ENCODE measurements at regions not wholly inside any gene's neighbourhood (a gene's known extent, or its start where the extent isn't known, plus 50 kb on each side); places are given as distances from the start of the nearest gene placed in this dataset.
A peak's percentile ranks its signal among the peaks of the same experiment; 100 is the strongest.
"Not testable (repeated sequence)": the region's sequence is repeated elsewhere in the genome, so short reads cannot be mapped to it uniquely, and the experiment has no call there.

DNA sequence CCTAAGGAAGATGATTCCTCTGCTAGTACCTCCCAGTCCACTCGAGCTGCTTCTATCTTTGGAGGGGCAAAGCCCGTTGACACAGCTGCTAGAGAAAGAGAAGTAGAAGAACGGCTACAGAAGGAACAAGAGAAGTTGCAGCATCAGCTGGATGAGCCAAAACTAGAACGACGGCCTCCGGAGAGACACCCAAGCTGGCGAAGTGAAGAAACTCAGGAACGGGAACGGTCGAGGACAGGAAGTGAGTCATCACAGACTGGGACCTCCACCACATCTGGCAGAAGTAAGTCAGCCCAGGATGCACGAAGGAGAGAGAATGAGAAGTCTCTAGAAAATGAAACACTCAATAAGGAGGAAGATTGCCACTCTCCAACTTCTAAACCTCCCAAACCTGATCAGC, 154.9 kb downstream of the HSD17B3 start:
- H3K36me3 ChIP-seq (ENCODE audit: control insufficient read depth in 1 of 2, insufficient read depth in 2 of 2, low read length in 2 of 2); H3K4me3 ChIP-seq (ENCODE audit: low read depth in 1 of 2, low read length in 2 of 2); H3K27ac ChIP-seq (ENCODE audit: low read depth, low read length); H3K9ac ChIP-seq (ENCODE audit: low read depth in 1 of 2, low read length in 2 of 2); H3K27me3 ChIP-seq (ENCODE audit: control insufficient read depth in 1 of 2, insufficient read depth in 2 of 2, low read length in 2 of 2); H3K9me3 ChIP-seq (ENCODE audit: control insufficient read depth in 1 of 2, low read length in 2 of 2): not testable (repeated sequence)
- H3K4me1 ChIP-seq (ENCODE audit: control insufficient read depth in 1 of 2, insufficient read depth in 2 of 2, low read length in 2 of 2): peaks cover 14 to 17% of the 10 kb centered on the region in 2 donors

DNA sequence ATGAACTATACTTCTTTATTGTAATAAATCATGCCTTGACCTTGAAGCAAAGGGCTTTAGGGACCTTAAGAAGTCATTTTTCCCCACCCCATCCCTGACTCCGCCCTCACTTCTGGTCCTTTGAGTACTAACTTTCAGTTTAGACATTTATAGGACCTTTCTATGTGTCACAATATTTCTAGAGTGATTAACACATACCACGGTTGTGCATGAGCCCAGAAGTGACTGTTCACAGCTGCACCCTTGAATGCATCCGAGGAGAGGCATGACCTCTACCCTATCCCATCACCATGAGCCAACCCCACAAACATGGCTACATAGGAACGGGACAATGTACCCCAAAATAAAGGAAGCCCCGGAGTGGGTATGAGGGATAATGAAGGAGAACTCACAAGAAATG, 160.3 kb downstream of the HSD17B3 start:
- no peaks in the 10 kb centered on the region for H3K36me3 ChIP-seq (ENCODE audit: control insufficient read depth in 1 of 2, insufficient read depth in 2 of 2, low read length in 2 of 2)
- no peak overlapping the region for H3K27ac ChIP-seq (ENCODE audit: low read depth, low read length)
- no peaks in the 10 kb centered on the region for H3K9me3 ChIP-seq (ENCODE audit: control insufficient read depth in 1 of 2, low read length in 2 of 2)
- H3K4me1 ChIP-seq (ENCODE audit: control insufficient read depth in 1 of 2, insufficient read depth in 2 of 2, low read length in 2 of 2): peaks cover 6 to 19% of the 10 kb centered on the region in 2 donors
- H3K4me3 ChIP-seq (ENCODE audit: low read depth in 1 of 2, low read length in 2 of 2): no peak overlapping the region
- H3K27me3 ChIP-seq (ENCODE audit: control insufficient read depth in 1 of 2, insufficient read depth in 2 of 2, low read length in 2 of 2): no peaks in the 10 kb centered on the region
- H3K9ac ChIP-seq (ENCODE audit: low read depth in 1 of 2, low read length in 2 of 2): no peak overlapping the region

DNA sequence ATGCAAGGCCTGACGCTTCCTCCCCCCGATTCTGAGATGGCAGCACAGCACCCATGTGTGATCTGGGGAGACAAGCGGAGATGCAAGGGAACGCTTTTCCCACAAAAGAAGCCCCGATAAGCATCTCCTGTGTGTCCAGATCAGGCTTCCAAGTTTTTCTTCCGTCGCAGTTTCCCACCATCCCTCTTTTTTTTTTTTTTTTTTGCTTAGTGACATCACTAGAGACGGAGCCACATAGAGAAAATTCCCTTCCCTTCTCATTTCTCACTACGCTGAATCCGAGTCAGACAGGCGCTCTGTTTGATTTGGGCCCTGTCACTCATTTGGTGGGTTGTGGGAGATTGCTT, 160.9 kb downstream of the HSD17B3 start:
- Histone ChIP-seq H3K27ac (ENCODE audit: low read depth, low read length) (no peak overlapping the region), H3K27me3 (ENCODE audit: control insufficient read depth in 1 of 2, insufficient read depth in 2 of 2, low read length in 2 of 2) (no peaks in the 10 kb centered on the region), H3K9ac (ENCODE audit: low read depth in 1 of 2, low read length in 2 of 2) (no peak overlapping the region), H3K36me3 (ENCODE audit: control insufficient read depth in 1 of 2, insufficient read depth in 2 of 2, low read length in 2 of 2) (no peaks in the 10 kb centered on the region), H3K4me3 (ENCODE audit: low read depth in 1 of 2, low read length in 2 of 2) (no peak overlapping the region), H3K9me3 (ENCODE audit: control insufficient read depth in 1 of 2, low read length in 2 of 2) (no peaks in the 10 kb centered on the region), H3K4me1 (ENCODE audit: control insufficient read depth in 1 of 2, insufficient read depth in 2 of 2, low read length in 2 of 2) (peaks cover 7 to 21% of the 10 kb centered on the region in 2 donors)

DNA sequence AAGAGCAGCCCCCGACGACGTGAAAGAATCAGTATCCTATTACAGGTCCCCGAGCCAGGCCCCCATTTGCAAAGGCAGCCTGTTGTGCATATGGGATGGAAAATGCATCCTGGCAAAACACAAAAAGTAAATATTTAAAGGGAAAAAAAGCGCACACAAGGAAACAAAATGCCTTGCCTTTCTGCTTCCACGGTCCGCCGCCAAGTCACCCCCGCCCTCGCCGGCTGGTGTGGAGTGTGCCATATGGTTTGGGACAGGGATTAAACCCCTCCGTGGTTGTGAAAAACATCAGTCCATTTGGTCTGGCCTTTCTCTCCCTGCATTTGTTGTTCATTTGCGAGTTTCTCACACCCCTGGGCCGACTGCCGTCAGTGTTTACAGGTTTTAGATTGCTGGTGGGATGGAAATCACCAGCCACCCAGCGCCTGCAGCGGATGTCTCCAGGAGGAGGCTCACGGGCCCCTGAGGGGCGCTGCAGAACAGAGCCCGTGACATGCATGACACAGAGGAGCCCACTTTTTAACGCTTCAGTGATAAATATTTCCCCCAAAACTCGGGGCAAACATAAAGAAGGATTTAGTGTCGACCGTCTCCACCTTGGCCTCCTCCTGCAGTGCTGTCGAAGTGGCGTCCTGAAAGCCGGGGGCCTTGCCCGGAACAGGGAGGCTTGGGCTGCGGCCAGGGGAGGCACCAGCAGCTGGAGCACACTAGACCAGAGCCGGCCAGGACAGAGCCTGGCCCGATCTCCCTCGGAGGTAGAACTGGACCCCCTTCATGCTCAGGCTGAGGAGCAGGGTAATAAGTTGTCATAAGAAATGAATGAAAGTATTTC, 161.5 kb downstream of the HSD17B3 start:
- Histone ChIP-seq H3K9me3 (ENCODE audit: control insufficient read depth in 1 of 2, low read length in 2 of 2) (no peaks in the 10 kb centered on the region), H3K36me3 (ENCODE audit: control insufficient read depth in 1 of 2, insufficient read depth in 2 of 2, low read length in 2 of 2) (no peaks in the 10 kb centered on the region), H3K4me1 (ENCODE audit: control insufficient read depth in 1 of 2, insufficient read depth in 2 of 2, low read length in 2 of 2) (peaks cover 11 to 25% of the 10 kb centered on the region in 2 donors), H3K9ac (ENCODE audit: low read depth in 1 of 2, low read length in 2 of 2) (no peak overlapping the region), H3K4me3 (ENCODE audit: low read depth in 1 of 2, low read length in 2 of 2) (no peak overlapping the region), H3K27ac (ENCODE audit: low read depth, low read length) (no peak overlapping the region), H3K27me3 (ENCODE audit: control insufficient read depth in 1 of 2, insufficient read depth in 2 of 2, low read length in 2 of 2) (no peaks in the 10 kb centered on the region)

DNA sequence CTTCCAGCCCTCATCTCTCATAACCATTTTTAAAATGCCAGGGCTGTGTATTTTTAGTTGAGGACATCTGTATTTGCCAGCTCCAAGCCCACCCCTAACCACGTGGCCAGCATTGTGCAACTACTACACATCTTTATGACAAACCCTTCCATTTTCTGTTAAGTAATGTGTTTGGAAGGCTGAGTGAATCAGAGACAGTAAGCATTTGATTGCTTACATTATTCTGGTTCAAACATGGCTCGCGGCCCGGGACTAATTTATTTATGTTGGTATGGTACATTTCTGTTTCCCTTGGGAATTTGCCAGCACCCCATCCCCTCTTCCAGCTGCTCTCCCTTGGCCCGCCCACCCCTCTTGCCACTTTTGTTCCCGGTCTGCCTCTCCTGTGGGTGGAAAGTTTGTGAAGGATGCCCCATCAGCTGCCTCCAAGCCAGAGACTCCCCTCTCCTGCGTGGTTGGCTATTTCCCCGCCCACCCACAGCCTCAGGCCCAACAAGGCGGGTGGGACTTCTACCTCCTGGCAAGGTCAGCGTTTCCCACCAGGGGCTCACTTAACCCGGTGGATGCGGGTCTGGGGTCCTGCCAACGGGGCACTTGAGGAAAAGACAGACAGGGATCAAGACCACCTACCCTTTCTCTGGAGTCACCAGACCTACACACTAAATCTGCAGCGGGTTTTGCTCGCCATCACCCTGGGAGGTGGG, 162.2 kb downstream of the HSD17B3 start:
- H3K36me3 ChIP-seq (ENCODE audit: control insufficient read depth in 1 of 2, insufficient read depth in 2 of 2, low read length in 2 of 2): no peaks in the 10 kb centered on the region
- H3K27ac ChIP-seq (ENCODE audit: low read depth, low read length): peak overlapping the region; percentile 32
- H3K9me3 ChIP-seq (ENCODE audit: control insufficient read depth in 1 of 2, low read length in 2 of 2): no peaks in the 10 kb centered on the region
- no peaks in the 10 kb centered on the region for H3K27me3 ChIP-seq (ENCODE audit: control insufficient read depth in 1 of 2, insufficient read depth in 2 of 2, low read length in 2 of 2)
- no peak overlapping the region for H3K9ac ChIP-seq (ENCODE audit: low read depth in 1 of 2, low read length in 2 of 2)
- H3K4me3 ChIP-seq (ENCODE audit: low read depth in 1 of 2, low read length in 2 of 2): no peak overlapping the region
- peaks cover 13 to 25% of the 10 kb centered on the region in 2 donors for H3K4me1 ChIP-seq (ENCODE audit: control insufficient read depth in 1 of 2, insufficient read depth in 2 of 2, low read length in 2 of 2)

DNA sequence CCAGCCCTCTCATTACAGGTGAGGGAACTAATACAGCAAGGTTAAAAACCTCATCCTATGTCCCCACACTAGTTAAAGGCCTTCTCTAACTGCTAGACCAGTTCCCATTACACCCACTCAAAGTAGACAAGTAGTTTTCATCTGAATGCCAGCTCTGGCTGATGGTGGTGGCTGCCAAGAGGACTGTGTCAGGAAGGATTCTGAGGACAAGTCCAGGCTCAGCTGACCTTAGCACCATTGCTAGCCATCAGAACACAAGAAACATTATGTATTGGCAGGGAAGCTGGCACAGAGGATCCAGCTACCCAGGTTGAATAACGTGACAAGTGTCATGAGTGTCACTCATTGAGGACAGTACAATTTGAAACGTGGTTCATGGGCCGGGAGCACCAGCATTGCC, 163.4 kb downstream of the HSD17B3 start:
- Histone ChIP-seq H3K36me3 (ENCODE audit: control insufficient read depth in 1 of 2, insufficient read depth in 2 of 2, low read length in 2 of 2) (no peaks in the 10 kb centered on the region), H3K9me3 (ENCODE audit: control insufficient read depth in 1 of 2, low read length in 2 of 2) (no peaks in the 10 kb centered on the region), H3K4me1 (ENCODE audit: control insufficient read depth in 1 of 2, insufficient read depth in 2 of 2, low read length in 2 of 2) (peaks cover 13 to 25% of the 10 kb centered on the region in 2 donors), H3K9ac (ENCODE audit: low read depth in 1 of 2, low read length in 2 of 2) (no peak overlapping the region), H3K27me3 (ENCODE audit: control insufficient read depth in 1 of 2, insufficient read depth in 2 of 2, low read length in 2 of 2) (no peaks in the 10 kb centered on the region), H3K4me3 (ENCODE audit: low read depth in 1 of 2, low read length in 2 of 2) (no peak overlapping the region), H3K27ac (ENCODE audit: low read depth, low read length) (peak overlapping the region; percentile 57)

DNA sequence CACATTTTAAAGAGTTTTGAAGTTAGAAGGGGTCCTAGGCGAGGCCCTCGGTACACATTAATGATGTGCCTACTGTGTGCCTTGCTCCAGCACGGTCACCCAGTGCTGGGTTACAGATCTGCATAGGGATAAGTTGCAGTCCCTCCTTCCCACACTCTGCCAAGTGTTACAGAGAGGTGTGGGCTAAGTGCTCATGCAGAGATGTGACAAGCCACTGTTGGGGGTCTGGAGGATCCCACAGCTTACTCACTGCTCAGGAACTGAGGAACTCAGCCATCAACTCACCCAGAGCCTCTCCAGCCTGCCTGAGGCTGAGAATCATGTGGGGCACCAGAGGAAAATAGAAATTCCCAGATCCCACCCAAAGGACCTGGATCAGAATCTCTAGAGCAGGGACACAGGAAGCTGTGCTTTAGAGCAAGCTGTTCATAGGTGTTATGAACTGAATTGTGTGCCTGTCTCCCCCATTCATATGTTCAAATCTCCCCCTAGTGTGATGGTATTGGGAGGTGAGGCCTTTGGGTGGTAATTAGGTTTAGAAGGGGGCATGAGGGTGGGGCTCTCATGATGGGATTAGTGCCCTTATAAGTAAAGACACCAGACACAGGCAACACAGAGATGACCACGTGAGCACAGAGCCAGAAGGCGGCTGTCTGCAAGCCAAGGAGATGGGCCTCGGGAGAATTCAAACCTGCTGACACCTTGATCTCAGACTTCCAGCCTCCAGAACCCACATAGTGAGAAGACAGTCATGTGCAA, 164.1 kb downstream of the HSD17B3 start:
- no peaks in the 10 kb centered on the region for H3K36me3 ChIP-seq (ENCODE audit: control insufficient read depth in 1 of 2, insufficient read depth in 2 of 2, low read length in 2 of 2)
- H3K27ac ChIP-seq (ENCODE audit: low read depth, low read length): peak overlapping the region; percentile 57
- H3K4me1 ChIP-seq (ENCODE audit: control insufficient read depth in 1 of 2, insufficient read depth in 2 of 2, low read length in 2 of 2): peaks cover 13 to 25% of the 10 kb centered on the region in 2 donors
- H3K27me3 ChIP-seq (ENCODE audit: control insufficient read depth in 1 of 2, insufficient read depth in 2 of 2, low read length in 2 of 2): no peaks in the 10 kb centered on the region
- H3K9ac ChIP-seq (ENCODE audit: low read depth in 1 of 2, low read length in 2 of 2): peak overlapping the region; percentile 16 to 60
- peak overlapping the region; percentile 37 to 57 for H3K4me3 ChIP-seq (ENCODE audit: low read depth in 1 of 2, low read length in 2 of 2)
- H3K9me3 ChIP-seq (ENCODE audit: control insufficient read depth in 1 of 2, low read length in 2 of 2): no peaks in the 10 kb centered on the region

DNA sequence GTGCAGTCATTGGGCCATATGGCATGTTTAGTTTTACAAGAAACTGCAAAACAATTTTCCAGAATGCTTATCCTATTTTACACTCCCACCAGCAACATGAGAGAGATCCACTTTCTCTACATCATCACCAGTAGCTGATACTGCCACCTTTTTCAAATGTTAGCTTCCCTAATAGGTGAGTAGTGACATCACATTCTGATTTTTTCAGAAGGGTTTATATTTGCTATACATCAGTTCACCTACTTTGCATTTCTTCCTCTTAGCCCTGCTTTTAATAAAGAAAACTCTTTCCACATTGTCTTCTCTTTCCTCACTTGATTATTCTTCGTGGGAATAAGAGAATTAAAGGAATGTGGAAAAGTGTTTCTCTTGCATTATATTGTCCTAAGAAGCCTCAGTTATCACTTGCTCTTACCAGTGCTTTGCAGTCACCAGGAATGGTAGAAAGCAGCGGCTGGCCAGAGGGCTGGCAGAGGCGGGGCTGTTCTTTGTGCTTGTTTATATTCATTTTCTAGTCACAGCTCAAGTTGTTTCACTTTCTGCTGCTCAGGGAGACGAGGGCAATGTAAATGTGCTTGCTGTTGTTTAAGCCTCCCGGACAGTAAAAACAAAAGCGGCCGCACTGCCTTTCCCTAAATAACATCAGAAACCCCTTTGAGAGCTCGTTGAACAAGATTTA, 164.8 kb downstream of the HSD17B3 start:
- Histone ChIP-seq H3K27ac (ENCODE audit: low read depth, low read length) (peak overlapping the region; percentile 57), H3K4me3 (ENCODE audit: low read depth in 1 of 2, low read length in 2 of 2) (peak overlapping the region; percentile 37 to 57), H3K9ac (ENCODE audit: low read depth in 1 of 2, low read length in 2 of 2) (peak overlapping the region; percentile 16 to 60), H3K9me3 (ENCODE audit: control insufficient read depth in 1 of 2, low read length in 2 of 2) (no peaks in the 10 kb centered on the region), H3K4me1 (ENCODE audit: control insufficient read depth in 1 of 2, insufficient read depth in 2 of 2, low read length in 2 of 2) (peaks cover 13 to 25% of the 10 kb centered on the region in 2 donors), H3K36me3 (ENCODE audit: control insufficient read depth in 1 of 2, insufficient read depth in 2 of 2, low read length in 2 of 2) (no peaks in the 10 kb centered on the region), H3K27me3 (ENCODE audit: control insufficient read depth in 1 of 2, insufficient read depth in 2 of 2, low read length in 2 of 2) (no peaks in the 10 kb centered on the region)

DNA sequence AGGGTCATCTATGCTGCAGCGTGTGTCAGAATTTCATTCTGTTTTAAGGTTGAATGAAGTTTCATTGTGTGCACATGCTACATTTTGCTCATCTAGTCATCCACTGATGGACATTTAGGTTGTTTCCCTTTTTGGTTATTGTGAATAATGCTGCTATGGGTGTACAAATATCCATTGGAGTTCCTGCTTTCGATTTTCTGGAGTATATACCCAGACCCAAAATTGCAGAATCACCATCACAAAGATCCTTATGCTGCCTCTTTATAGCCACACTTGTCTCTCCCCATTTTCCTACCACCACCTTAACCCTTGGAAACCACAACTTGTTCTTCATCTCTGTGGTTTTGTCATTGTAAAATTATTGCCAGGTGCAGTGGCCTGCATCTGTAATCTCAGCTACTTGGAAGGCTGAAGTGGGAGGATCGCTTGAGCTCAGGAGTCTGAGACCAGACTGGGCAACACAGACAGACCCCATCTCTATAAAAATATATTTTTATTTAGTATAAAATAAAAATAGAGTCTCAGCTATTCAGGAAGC, 166.2 kb downstream of the HSD17B3 start:
- no peaks in the 10 kb centered on the region for H3K9me3 ChIP-seq (ENCODE audit: control insufficient read depth in 1 of 2, low read length in 2 of 2)
- no peak overlapping the region for H3K4me3 ChIP-seq (ENCODE audit: low read depth in 1 of 2, low read length in 2 of 2)
- no peak overlapping the region for H3K9ac ChIP-seq (ENCODE audit: low read depth in 1 of 2, low read length in 2 of 2)
- H3K4me1 ChIP-seq (ENCODE audit: control insufficient read depth in 1 of 2, insufficient read depth in 2 of 2, low read length in 2 of 2): peaks cover 13 to 25% of the 10 kb centered on the region in 2 donors
- peaks cover 0 to 2% of the 10 kb centered on the region in 2 donors for H3K27me3 ChIP-seq (ENCODE audit: control insufficient read depth in 1 of 2, insufficient read depth in 2 of 2, low read length in 2 of 2)
- H3K27ac ChIP-seq (ENCODE audit: low read depth, low read length): no peak overlapping the region
- H3K36me3 ChIP-seq (ENCODE audit: control insufficient read depth in 1 of 2, insufficient read depth in 2 of 2, low read length in 2 of 2): no peaks in the 10 kb centered on the region
